GM18868 (cell line): ENCODE measurements at regions not wholly inside any gene's neighbourhood (a gene's known extent, or its start where the extent isn't known, plus 50 kb on each side); places are given as distances from the start of the nearest gene placed in this dataset.

Source experiments
- ATAC-seq: cut with Tn5 transposase; IDR thresholded peaks from one replicate; pipeline ENCODE4 v1.9.1; 2021; ENCODE audit warnings: mild to moderate bottlenecking, moderate library complexity; ENCODE audit not compliant: unreplicated experiment

GRCh38 chr2:40760071-40760666 is 308.3 kb upstream of the SLC8A1 start:
- ATAC-seq, result peak; percentile 79

- no peak for ATAC-seq
These were observed 321.4 kb upstream of the SLC8A1 start for GRCh38 chr2:40773291-40773690.

DNA sequence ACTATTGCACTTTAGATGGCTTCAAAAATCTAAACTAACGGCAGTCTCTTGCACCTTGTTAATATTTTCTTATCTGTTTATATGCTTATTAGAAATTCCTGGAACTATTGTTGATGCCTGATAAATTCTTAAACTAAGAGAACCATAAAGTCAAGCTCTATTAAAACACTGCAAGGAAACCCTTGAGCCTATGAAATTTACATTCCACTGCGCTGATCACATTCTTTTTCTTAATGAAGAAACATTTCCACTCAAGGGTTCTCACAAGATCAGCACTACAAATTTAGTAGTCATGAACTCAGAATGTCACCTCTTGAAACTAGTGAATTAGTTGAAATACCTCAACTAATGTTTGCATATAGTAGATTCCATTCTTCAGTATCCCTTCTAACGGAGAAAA is 331.8 kb upstream of the SLC8A1 start:
- ATAC-seq, result no peak

GRCh38 chr2:40786636-40787035 is 334.7 kb upstream of the SLC8A1 start:
- no peak for ATAC-seq

DNA sequence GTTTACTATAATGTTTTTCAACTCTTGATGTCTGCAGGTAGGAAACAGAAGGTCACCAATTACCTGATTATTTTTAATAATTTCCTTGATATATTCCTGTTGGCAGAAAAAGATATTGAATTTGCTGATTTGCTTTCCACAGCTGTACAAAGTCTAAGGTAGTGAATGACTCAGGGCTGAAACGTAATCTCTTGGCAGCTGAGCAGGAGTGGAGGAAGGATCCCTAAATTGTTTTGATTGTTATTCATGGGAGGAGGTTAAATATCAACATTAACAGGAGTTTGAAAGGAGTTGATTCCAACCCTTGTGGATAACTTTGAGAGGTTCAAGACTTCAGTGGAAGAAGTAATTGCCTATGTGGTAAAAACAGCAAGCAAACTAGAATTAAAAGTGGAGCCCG is 345.2 kb upstream of the SLC8A1 start:
- ATAC-seq, result no peak

GRCh38 chr2:40803900-40804299 is 352.0 kb upstream of the SLC8A1 start:
- no peak for ATAC-seq

GRCh38 chr2:40809156-40809555 is 357.3 kb upstream of the SLC8A1 start:
- no peak for ATAC-seq

DNA sequence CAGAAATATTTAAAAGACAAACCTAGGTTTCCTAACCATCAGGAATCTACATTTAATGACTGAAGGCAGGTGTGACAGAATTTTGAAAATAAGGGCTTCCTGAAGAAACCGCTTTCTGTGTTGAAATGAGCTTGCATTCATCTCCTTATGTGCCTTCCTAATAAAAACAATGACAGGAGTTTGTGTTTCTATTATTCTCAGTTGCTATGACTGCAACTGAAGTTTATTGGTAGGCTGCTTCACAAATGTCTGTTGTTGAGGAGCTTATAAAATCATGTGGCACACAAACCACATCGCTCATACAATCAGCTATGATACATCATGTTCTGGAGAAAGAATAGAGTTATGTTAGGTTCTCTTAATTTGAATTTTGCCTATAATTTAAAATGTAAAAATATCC is 362.7 kb upstream of the SLC8A1 start:
- ATAC-seq, result no peak

DNA sequence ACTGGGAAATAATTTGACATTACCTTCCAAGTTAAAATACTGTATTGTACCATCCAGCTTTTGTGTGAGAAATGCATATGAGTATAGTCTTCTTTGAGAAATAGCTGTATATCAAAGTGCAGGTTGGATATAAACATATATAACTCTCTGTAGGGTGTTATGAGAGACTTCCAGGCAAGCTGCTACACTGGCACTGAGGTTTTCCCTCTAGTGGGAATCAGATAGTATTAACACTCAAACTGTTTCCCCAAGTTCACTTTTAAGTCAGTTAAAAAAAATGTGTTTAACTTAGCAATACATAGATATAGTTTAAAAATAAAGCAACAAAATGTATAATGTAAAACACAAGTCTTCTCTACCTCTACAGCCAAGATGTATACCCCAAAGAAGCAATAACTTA is 368.4 kb upstream of the SLC8A1 start:
- ATAC-seq, result no peak

- no peak for ATAC-seq
These were observed 371.6 kb upstream of the SLC8A1 start for GRCh38 chr2:40823478-40823877.

DNA sequence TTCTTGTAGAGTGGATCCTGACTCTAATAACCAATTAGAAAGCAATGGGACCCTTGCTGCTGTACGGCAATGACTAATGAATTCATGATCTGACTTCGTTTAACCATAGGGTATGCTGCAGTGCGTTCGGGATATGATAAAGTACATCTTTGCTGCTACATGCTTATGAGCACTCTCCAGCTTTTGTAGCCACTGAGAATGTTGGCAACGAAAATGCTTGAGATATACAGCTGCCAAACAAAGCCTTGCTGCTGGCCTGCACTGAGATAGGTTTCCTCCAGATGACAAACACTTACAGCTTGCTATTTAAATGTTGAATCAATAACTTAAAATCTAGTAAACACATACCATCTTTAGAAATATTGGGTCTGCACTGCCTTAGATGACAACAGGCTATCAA is 372.4 kb upstream of the SLC8A1 start:
- no peak for ATAC-seq

- ATAC-seq, result no peak
These were observed 375.5 kb upstream of the SLC8A1 start for GRCh38 chr2:40827392-40827791.

DNA sequence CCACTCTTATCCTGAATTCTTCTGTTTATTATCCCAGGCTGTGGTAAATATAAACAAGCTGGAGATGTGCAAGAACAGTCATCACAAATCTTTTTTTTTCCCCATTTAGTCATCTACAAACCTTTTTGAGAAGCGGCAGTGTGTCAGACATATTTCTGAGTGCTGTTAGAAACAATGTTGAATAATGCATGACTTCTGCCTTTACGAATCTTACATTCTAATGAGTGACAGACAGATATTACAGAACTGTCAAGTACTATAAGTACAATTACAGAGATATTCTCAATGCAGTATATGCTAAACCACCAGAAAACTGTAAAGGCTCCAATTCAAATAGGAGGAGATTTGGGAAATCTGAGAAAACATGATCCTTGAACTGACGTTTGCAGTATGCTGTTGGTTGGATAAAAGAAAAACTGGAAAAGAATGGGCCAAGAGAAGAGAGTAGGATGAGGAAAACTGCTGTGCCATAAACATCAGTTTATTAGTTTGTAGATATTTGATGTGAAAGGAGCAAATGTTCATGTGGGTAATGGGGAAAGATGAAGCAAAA is 379.5 kb upstream of the SLC8A1 start:
- no peak for ATAC-seq

DNA sequence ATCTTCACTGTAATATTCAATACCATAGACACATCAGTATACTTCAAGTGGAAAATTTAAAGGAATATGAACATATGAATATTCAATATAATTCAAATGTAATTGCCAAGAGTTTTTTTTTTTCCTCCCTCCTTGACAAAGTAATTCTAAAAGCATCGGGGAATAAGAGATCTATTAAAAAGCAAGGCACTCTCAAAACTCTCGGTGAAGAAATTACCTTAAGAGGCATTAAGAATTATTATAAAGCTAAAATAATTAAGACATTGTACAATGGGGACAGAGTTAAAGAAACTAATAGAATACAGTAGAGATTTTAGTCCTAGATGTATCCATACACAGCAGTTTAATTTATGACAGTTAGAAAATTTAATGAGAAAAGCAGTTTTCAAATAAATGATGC is 390.0 kb upstream of the SLC8A1 start:
- no peak for ATAC-seq

DNA sequence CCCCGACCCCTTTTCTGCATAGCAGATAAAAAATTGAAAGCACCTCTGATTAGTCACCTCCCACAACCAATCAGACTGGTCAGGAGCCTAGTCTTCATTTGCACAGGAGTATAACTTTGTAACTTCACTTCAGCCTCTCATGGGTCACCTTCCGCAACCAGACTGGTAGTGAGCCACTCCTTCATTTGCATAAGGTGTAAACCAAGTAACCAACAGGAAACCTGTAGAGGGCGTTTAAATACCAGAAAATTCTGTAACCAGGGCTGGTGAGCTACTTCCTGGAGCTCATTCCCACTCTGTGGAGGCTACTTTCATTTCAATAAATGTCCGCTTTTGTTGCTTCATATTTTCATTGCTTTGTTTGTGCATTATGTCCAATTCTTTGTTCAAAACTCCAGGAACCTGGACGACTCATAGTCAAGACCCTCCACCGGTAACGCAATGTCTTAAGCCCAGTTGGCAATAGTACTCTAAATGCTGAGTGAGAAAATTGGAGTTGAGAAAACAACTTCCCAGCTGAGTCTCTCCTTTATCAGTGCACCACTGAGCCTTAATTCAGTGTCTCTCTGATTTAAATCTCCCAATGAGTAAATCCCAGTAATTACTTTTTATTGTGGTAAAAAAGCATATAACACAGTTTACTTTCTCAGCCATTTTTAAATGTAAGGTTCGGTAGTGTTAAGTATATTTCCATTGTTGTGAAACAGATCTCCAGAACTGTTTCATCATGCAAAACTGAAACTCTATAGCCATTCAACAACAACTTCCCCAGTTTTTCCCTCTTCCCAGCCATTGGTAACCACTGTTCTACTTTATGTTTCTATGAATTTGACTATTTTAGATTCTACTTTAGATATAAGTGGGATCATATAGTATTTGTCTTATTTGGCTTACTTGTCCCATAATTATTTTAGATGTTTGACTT is 392.7 kb upstream of the SLC8A1 start:
- ATAC-seq, result no peak

GRCh38 chr2:40851661-40852060 is 399.8 kb upstream of the SLC8A1 start:
- peak; percentile 77 for ATAC-seq

DNA sequence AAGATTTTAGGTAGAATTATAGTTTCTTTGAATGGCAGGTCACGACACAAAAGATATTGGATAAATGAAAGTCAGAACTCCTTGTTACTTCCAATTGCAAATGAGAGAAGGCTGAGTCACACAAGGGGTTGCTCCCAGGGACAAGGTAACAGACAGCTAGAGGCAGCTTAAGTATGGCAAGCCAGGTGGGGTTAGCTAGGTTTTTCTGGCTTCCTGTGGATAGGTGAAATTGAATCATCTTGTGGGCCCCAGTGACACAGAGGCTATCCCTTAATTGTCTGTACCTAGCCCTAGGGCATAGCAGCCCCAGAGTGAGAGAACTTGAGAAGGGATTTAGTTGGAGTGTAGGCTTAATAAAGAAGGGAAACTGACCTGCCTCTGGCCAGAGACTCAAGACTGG is 407.7 kb upstream of the SLC8A1 start:
- no peak for ATAC-seq

DNA sequence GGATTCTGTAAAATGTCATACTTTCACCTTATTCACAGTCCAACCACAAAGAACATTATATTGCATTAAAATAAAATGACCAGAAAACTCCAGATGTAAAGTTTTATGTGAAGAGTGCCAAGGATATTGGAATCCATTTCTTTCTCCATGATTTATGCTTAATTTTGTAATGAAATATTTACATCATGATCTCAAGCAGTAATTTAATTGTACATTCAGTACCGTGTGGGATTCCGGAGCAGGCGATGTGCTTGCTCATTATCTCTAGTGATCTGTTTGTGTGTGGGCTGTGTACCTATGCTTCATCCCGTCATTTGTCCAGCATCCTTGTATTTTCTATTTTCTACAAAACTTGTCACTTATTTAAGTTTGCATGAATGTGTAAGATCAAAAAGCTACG is 415.9 kb upstream of the SLC8A1 start:
- ATAC-seq, result no peak

DNA sequence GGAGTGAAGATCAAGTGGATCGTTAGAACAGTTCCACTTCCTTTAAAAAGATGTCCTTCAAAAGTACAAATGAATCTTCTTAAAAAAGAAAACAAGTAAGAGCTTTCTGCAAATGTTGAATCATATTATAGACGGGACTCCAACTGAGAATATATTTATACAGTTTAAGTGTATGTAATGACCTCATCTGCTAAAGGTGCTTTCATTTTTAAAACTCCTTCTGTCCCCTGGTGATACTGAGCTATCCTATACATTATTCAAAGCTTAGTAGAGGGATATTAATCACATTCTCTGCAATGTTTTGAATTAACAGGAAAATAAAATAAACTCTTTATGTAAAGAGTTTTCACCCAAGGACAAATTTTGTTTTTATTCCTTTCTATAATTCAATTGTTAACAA is 420.7 kb upstream of the SLC8A1 start:
- ATAC-seq, result no peak

DNA sequence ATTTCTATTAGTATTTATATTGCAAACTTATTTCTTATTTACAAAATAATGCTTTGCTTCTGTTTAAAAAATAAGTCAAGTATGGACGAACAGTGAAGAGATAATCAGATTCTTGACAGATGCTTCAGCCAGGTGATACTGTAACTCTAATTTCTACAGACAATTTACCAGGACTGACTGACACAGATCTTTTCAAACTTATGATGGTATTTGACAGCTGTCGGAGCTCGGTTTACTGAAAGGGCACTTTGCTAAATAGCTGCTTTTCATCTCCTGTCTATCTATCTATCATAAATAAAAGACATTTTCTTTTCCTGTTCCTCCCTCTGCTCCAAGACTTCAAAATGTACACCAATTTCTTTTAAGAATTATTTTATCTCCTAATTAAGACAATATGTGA is 422.5 kb upstream of the SLC8A1 start:
- ATAC-seq, result no peak

- no peak for ATAC-seq
These were observed 425.9 kb upstream of the SLC8A1 start for GRCh38 chr2:40877734-40878288.

DNA sequence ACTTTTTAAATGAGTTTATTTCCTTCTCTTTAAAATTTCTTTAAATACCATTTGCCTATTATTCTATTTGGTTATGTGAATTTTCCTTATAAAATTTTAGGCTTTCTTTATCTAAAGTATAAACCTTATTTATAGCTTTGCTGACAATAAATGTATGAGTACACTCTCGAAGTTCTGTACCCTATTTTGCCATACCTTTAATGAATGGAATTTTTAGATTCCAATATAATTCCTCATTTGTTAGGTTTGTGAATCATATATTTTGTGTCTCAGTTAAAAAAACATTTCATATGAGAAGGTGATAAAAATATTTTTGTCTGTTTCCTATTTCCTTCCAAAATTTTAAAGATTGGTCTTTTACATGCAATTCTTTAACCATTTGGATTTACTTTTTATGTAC is 427.4 kb upstream of the SLC8A1 start:
- no peak for ATAC-seq
